Transverse colon (tissue), 3 donors: ENCODE measurements at regions not wholly inside any gene's neighbourhood (a gene's known extent, or its start where the extent isn't known, plus 50 kb on each side); places are given as distances from the start of the nearest gene placed in this dataset.

Source experiments
- CTCF ChIP-seq, 5 experiments: fragments of 200-600 bp in 3 of 5; fragments of 450-650 bp in 2 of 5; sonication (generic) in 3 of 5; IDR thresholded peaks; 1 replicate in 2 of 5; 2 replicates in 3 of 5; pipeline ENCODE4 v1.5.1; 2016 to 2017; ENCODE audit warnings: antibody characterized with exemption in 5 of 5, inconsistent platforms in 3 of 5, mild to moderate bottlenecking in 2 of 5, moderate library complexity in 1 of 5
- EP300 ChIP-seq: sonication (generic); formaldehyde crosslinking; IDR thresholded peaks from one replicate; pipeline ENCODE4 v1.6.1; 2017; ENCODE audit warnings: antibody characterized with exemption, low read depth

GRCh38 chr6:115680621-115681020 lies 380.1 kb downstream of the FRK start:
- TF ChIP-seq CTCF (IDR thresholded peaks at IDR 0.05) = no peak
- no peak for TF ChIP-seq EP300
